IPS-18c (cell line): ENCODE measurements at regions not wholly inside any gene's neighbourhood (a gene's known extent, or its start where the extent isn't known, plus 50 kb on each side); places are given as distances from the start of the nearest gene placed in this dataset.
"Not testable (repeated sequence)": the region's sequence is repeated elsewhere in the genome, so short reads cannot be mapped to it uniquely, and the experiment has no call there.

Experiments used
- H3K4me3 ChIP-seq: 2 replicates; pipeline ENCODE4 v1.7.0; 2013; ENCODE audit warnings: low read depth, mild to moderate bottlenecking, low read length, moderate library complexity; ENCODE audit not compliant: insufficient read depth
- H3K9me3 ChIP-seq: one replicate; pipeline ENCODE4 v1.6.1; 2013; ENCODE audit warnings: mild to moderate bottlenecking, low read length, moderate library complexity; ENCODE audit not compliant: control insufficient read depth, insufficient read depth

DNA sequence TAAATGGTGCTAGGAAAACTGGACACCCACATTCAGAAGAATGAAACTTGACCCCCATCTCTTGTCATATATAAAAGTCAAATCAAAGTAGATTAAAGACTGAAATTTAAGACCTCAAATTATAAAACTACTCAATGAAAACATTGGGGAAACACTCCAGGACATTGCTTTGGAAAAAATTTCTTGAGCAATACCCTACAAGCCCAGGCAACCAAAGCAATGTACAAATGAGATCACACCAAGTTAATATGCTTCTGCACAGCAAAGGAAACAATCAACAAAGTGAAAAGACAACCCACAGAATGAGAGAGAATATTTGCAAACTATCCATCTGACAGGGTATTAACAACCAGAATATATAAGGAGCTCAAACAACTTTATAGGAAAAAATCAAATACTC lies 407.9 kb upstream of the BTBD3 start:
- no peak overlapping the region for H3K4me3 ChIP-seq
- peaks cover 2% of the 10 kb centered on the region for H3K9me3 ChIP-seq

DNA sequence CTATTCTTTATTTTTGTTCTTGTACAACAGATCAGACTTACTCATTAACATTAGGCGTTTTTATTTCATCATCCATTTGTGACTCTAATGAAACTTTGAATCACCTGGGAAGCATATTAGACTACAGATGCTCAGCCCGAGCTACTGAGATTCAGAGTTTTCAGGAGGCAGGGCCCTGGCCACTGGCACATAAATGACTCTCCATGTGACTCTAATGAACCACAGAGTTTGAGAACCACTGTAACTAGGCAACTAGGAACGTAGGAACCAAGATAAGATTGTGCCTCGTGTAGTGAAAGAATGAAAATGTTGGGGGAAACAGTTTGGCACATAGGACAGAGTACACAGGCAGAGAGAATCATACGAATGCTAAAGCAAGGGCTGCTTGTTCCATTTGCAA lies 405.9 kb upstream of the BTBD3 start:
- Histone ChIP-seq H3K4me3 (no peak overlapping the region), H3K9me3 (no peaks in the 10 kb centered on the region)

DNA sequence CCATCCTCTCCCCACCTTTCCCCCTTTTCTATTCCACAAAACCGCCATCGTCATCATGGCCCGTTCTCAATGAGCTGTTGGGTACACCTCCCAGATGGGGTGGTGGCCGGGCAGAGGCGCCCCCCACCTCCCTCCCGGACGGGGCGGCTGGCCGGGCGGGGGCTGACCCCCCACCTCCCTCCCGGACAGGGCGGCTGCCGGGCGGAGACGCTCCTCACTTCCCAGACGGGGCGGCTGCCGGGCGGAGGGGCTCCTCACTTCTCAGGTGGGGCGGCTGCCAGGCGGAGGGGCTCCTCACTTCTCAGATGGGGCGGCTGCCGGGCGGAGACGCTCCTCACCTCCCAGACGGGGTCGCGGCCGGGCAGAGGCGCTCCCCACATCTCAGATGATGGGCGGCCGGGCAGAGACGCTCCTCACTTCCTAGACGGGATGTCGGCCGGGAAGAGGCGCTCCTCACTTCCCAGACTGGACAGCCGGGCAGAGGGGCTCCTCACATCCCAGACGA lies 404.4 kb upstream of the BTBD3 start:
- not testable (repeated sequence) for H3K4me3 ChIP-seq

DNA sequence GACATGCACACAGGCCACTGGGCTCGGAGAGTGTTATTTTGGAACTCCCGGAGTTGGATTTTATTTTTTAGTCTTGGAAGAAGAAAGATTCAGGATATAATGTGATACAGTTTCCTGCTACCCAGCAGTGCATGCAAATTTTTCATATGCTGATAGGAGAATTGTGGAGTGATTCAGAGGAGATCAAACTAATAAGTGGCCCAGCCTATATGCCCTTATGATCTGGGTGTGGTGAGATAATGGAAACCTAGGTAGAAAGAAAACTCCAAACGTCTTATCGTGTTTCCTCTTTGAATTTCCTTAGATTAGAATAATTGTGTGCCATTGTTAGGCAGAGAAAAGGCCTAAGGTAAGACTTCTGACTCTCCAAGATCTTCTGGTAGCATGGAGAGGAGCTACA lies 401.2 kb upstream of the BTBD3 start:
- no peak overlapping the region for H3K4me3 ChIP-seq
- no peaks in the 10 kb centered on the region for H3K9me3 ChIP-seq

More for the DNA sequence above, 404.4 kb upstream of the BTBD3 start:
- not testable (repeated sequence) for H3K9me3 ChIP-seq

DNA sequence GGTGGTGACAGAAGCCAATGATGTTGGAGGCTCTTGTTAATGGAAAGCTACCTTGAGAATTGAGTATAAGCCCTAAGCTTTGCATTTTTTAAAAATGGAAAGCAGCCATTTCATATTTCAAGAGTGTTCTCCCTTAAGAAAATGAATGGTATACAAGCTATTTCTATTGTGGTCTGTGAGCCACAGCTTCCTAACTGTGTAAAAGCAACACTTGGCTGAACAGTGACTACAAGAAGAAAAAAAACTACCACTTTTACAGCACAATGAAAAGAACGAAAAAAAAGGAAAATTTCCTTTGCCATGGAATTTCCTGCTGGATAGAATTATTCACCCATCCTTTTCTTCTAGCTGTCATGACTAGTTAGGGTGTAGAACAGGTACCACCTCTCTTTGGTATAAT lies 397.1 kb upstream of the BTBD3 start:
- no peaks in the 10 kb centered on the region for H3K9me3 ChIP-seq
- no peak overlapping the region for H3K4me3 ChIP-seq

DNA sequence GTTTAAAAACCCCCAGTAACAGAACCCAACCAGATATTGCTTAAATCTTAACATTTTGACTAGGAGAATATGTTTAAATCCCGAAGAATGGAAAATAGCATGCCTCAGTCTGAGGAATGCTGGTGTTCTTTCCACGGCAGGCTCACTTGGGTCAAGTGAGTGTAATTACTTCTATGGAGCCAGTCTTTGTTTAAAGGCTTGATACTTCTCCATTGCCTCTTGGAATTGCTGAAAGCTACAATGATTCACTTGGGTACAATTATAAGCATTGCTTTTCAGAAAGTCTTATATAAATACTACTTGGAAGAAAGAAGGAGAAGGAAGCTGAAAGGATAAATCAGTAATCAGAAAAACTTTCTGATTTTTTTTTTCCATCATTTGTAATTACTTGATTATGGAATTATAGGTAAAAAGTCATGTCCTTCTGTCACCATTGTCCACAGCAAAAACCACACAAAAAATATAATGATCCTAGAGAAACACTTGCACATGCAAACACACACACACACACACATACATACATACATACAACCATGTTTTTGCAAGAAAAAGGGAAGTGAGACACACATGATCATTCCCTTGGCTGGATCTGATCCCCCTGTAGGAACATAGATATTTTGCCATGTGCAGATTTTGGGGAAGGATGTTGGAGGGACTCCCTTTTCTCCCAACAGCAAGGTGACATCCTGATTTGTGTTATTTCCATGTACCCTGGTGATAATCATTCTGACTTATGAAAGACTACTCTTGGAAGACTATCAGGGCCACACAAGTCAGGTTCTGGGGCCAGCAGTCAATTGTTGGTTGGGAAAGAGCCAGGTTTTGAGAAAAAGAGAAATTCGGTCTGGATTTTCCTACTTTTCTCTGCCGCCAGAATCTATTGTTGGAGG lies 396.0 kb upstream of the BTBD3 start:
- Histone ChIP-seq H3K4me3 (no peak overlapping the region), H3K9me3 (no peaks in the 10 kb centered on the region)

DNA sequence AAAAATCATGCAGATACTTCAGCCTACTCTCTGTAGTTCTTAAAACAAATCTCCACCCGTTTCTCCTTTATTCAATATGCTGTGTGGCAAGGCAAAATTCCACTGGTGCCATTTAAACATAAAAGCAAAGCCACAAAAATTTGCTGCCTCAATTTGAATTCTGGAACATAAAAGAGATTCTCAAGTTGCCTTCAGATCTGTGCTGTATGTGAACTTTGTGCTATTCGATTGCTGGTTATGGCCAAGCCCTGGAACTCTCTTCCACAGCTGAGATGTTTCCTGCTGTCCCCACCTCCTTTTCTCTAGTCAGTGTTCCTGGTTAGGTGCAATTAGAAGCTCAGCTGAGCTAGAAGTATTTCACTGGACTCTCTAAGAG lies 395.3 kb upstream of the BTBD3 start:
- Histone ChIP-seq H3K9me3 (no peaks in the 10 kb centered on the region), H3K4me3 (no peak overlapping the region)

DNA sequence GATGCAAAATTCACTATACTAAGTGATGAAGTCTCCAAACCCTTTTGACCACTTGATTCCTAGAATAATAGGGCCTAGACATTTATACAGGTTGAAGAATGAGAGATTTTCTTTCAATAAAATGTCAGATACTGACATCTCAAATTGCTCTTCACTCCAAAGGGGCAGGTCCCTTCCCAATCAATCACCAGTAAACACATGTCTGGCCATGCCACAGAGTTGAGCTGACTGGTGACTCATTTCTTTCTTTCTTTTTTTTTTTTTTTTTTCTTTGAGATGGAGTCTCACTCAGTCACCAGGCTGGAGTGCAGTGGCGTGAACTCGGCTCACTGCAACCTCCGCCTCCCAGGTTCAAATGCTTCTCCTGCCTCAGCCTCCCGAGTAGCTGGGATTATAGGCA lies 388.6 kb upstream of the BTBD3 start:
- H3K9me3 ChIP-seq = no peaks in the 10 kb centered on the region
- no peak overlapping the region for H3K4me3 ChIP-seq

DNA sequence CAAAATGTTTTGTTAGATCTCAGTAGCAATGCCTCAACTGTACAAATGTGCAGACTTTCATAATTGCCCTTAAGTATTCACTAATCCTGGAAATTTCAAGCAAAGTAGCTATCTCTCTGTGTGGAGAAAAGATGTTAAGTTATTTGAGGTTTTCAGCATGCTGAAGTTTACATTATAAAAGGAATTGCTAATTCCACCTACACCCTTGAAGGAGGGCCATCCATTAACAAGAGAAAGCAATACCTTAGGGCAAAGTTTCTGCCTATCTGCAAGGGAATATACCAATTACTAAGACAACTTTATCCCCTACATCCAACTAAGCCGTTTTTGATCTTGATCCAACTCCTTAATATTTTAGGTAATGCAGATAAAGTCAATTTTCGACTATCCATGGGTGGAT lies 380.7 kb upstream of the BTBD3 start:
- no peak overlapping the region for H3K4me3 ChIP-seq
- no peaks in the 10 kb centered on the region for H3K9me3 ChIP-seq

DNA sequence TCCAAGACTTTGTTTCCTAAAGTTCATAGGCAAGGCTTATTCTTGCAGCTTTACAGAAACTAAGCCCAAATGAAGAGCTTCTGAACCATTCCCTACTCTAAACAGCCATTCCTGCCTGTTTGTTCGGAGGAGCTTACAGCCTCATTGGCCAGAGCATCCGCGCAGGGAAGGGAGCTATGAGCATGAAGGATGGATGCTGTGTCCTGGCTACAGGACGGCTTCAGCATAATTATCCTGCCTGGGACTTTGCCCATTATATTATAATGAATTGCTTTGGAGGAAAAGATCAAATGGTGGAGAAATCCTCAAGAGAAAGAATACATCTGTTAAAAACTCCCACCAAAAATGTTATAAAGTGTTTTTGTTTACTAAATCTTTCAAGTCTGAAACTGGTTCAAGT lies 378.2 kb upstream of the BTBD3 start:
- H3K9me3 ChIP-seq = no peaks in the 10 kb centered on the region
- H3K4me3 ChIP-seq = no peak overlapping the region

DNA sequence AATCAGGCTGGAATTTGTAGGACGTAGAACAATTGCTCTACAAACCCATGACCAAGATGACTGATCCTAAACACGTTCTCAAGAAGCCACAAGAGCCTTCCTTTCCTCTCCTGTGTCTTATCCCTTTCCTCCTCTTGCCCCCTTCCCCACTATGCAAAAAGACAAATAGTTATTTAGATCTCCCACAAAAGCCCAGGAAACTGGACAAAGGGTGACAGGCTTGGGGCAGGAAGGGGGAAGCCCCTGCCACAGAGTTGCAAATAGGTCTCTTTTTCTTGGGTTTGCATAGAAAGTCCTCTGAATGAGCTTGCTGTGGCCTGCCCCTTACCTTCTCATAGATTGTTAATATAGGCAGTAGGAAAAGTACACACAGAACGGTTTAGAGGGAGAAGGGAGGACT lies 377.1 kb upstream of the BTBD3 start:
- Histone ChIP-seq H3K4me3 (no peak overlapping the region), H3K9me3 (no peaks in the 10 kb centered on the region)

DNA sequence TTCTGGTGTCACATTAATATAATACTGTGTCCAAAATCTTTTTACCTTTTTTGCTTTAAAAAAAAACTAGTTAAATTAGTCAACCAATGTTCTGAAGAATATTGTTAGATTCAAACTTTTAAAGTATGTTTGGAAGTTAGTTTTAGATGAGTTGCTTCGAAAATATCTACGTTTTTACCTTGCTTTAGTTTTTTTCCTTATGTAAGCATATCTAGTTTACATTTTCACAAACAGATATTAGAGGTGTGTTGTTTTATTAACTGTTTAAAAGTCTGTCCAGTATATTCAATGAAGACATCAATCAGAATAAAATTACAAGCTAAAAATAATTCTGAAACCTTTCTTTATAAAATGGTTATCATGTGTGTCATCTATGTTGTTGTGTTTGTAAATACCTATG lies 375.0 kb upstream of the BTBD3 start:
- no peaks in the 10 kb centered on the region for H3K9me3 ChIP-seq
- H3K4me3 ChIP-seq = no peak overlapping the region

DNA sequence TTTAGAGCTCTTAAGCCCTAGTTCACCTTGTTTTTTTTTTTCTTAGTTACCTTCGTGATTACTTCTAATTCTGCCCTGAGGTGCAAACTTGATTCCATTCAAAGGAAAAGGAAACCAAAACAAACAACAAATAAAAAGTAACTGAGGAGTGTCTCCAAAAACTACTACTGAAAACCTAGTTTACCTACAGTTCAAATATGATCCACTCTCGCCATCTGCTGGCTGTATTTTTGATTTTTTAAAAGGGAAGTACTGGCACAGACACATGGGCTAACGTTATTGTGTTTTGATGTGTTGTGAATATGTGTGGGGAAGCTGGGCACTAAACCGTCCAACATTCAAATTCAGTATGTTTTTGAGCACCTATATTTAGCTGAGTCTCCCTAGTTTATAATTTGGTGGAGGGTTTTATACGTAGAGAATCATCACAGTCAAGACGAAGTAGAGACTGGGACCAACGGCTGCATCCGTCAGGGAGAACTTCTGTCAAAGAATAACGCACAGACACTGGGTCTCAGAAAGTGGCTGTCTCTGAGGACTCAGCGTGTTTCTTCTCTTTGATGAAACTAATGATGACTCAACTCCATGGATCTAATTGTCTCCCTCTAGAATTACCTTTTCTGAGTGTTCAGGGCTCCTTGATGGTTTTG lies 373.5 kb upstream of the BTBD3 start:
- H3K9me3 ChIP-seq = no peaks in the 10 kb centered on the region
- H3K4me3 ChIP-seq = no peak overlapping the region

DNA sequence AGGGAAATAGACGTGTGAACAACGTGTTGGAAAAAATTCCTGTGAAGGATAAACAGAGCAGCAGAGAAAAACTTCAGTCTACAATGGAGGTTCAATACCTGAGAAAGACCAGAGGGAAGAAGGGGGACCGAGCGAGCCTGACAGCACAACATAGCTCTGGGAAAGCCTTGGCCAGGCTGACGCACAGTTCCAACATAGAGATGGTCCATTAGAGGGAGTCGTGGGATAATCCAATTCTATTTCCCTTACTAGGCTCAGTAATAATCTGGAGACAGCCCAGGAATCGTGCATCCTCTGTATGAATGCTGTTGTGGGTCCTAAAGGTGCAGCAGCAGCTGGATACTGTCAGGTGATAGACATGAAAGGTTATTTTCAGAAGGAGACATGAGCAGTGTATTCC lies 370.8 kb upstream of the BTBD3 start:
- H3K9me3 ChIP-seq = no peaks in the 10 kb centered on the region
- H3K4me3 ChIP-seq = no peak overlapping the region

DNA sequence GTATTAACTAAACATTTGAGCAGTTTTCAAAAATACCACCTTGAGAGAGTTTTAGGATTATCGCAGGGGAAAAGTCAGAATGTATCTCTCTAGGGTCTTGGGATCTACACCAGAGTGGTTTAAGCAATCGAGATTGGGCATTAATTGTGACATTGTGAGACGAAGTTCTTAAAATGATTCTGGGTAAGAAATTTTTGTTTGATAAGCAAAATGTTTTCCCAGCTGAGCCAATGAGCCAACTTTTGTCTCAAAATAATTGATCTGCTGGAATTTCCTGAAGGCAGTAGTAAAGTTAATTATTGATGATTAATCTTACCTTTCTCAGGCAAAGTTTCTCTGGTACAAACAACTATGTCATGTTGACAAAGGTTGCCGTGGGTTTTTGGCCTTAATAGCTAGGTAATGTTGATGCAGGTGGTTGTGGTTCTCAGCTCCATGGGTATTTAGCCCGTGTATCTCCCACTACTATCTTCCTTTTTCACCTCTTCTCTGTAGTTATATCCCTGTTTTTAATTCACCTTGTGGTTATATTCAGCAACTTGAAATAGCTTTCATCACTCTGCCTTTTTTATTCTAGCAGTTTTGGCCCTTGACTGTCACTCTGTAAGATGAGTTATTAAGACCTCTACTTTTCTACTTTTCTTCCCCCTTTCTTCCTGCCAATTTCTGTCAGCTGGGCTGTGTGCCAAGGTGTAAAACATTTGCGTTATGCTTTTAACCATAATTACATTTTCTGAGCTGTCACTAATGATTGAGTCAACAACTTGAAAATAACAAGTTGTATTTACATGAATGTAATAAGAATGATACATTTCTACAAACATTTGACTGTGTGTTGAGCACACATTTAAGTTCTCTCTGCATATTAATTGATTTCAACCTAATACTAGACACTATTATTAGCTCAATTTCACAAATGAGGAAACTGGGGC lies 368.3 kb upstream of the BTBD3 start:
- no peaks in the 10 kb centered on the region for H3K9me3 ChIP-seq
- H3K4me3 ChIP-seq = no peak overlapping the region

DNA sequence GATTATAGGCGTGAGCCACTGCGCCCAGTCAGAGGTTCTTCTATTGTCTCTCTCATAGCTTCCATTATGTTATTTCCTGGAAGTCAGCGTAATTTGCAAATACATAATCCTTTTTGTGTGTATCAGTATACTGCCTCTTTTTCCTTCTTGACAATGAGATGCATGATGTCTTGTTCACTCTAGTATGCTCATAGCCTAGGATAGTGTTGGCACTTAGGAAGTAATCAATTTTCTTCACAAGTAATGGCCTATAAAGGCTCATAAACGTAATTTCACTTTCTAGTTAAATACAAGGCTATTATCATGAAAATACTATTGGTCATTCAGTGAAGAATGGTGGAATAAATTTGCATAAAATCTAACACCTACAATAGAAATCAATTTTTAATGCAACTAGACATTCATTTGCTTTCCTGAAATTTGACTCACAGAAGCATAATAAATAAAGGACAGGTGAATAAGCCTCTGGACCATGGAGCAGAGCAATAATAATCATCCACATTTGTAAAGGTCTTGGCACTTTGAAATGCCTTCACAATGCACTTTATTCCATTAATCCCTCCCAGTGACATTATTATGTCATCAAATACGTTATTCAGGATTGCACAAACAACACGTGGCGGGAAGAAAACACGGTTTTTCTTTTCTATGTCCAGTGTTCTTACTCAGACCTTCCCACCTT lies 366.9 kb upstream of the BTBD3 start:
- Histone ChIP-seq H3K4me3 (no peak overlapping the region), H3K9me3 (no peaks in the 10 kb centered on the region)

DNA sequence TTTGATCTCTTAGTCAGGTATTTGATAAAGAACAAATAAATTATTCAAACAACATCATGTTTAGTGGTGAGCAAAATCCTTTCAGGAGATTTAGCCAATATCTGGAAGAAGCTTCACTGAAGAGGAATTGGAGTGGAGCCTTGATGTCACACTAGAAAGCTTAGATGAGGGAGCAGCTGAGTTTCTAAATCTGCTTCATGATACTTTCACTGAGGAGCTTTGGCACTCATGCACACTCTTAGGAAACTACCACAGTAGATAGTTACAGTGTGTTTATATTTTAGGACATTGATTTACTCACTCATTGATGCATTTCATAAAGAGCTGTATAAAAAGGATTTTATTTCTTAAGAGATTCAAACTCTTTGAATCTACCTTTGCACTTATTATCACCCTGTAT lies 366.2 kb upstream of the BTBD3 start:
- no peak overlapping the region for H3K4me3 ChIP-seq
- H3K9me3 ChIP-seq = no peaks in the 10 kb centered on the region
